ENCODE measurements at regions not wholly inside any gene's neighbourhood (a gene's known extent, or its start where the extent isn't known, plus 50 kb on each side); places are given as distances from the start of the nearest gene placed in this dataset.
"Not testable (repeated sequence)": the region's sequence is repeated elsewhere in the genome, so short reads cannot be mapped to it uniquely, and the experiment has no call there.

DNA sequence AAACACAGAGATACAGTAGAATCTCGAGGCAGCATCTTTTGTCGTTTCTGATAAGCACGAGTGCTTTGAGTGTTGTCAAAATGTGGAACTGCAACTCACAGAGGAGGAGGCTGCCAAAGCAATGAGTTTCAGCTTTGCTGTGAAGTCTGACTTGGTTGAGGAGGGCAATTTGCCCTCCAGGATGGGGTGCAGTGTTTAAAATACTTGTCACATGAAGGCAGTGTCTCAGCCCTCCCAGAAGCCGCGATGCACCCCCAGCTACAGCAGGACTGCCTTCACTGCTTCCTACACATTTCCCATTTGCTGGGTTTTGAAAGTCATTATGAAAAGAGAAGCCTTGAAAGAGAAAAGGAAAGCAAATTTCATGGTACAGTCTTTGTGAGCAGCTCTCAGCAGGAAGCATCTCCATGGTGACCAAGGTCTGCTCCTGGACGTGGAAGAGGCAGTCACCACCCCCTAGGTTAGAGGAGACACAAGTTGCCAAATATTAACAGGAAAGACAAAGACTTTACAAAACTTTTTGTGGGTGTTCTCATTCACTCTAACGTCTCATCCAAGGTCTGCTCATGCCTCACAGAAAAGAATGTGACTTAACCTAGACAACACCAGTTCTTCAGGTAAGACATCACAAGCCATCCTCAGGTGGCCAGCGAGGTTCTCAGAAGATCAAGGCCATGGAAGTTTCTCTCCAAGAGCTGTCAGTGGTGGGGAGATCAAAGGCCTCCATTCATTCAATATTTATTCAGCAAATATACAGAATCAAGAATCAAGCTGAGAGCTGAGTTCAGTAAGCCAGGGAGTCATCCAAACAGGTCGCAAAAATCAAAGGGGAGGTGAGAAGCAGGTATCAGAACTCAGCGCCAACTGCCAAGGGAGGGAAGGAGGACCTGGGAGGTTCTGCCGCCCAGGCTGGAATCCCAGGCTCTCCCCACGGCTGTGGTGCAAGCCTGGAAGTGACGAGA lies 476.0 kb downstream of the EIPR1 start:
- ATAC-seq (ENCODE audit: low read depth in 2 of 2) (peak; percentile 77 to 83), DNase-seq (peak; percentile 15)
- Mint-ChIP-seq H3K4me1 (peaks cover 18 to 29% (median 23%) of the 10 kb centered on the region in 3 donors), H3K36me3 (no peaks in the 10 kb centered on the region), H3K9me3 (no peaks in the 10 kb centered on the region), H3K4me3 (peak overlapping the region; percentile 13 to 89 (median 81)), H3K27ac (peak overlapping the region; percentile 43 to 94 (median 86)), H3K27me3 (peaks cover 0 to 5% (median 0%) of the 10 kb centered on the region in 3 donors)

DNA sequence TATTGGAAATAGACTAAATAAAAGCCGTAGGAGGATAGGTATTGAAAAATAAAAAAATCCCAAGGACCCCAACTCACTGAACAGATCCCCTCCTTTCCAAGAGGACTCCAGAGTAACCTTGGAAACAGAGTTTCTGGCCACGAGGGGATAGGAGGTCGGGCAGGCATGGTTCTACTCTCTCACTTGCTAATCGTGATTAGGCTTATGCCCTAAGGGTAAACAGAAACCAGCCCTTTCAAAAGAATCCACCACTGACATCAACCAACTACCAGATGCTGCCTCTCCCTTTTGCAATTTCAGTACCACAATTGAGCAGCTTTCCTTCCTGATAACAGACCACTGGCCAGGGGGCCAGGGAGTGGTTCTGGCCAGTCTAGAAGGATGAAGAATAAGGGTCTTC lies 477.8 kb downstream of the EIPR1 start:
- Mint-ChIP-seq H3K36me3 (no peaks in the 10 kb centered on the region), H3K9me3 (no peaks in the 10 kb centered on the region), H3K27ac (peak overlapping the region in 1 of 6 donors; percentile 23), H3K4me1 (peaks cover 18 to 29% (median 23%) of the 10 kb centered on the region in 3 donors), H3K27me3 (peaks cover 0 to 2% (median 0%) of the 10 kb centered on the region in 3 donors), H3K4me3 (no peak overlapping the region)
- ATAC-seq (ENCODE audit: low read depth in 2 of 2), result no peak
- DNase-seq, result no peak

DNA sequence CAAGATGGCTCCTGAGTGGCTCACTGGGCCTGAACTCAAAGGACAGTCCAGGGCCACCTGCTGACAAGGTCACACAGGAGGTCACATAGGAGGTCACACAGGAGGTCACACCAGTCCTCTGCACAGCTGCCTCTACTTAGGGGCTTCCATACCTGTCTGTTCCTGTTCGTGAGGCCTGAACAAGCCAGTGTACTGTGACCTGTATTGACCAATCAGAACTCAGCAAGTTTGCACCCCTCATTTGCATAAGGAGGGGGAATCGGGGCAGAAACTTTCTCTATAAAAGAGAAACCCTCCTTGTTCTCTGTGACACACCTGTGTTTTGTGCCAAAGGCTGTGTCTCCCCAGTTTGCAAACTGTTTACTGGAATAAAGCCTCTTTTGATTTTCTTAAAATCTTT lies 478.9 kb downstream of the EIPR1 start:
- no peak overlapping the region for H3K27ac Mint-ChIP-seq
- peak in 1 of 2 donors; percentile 35 for ATAC-seq (ENCODE audit: low read depth in 2 of 2)
- no peaks in the 10 kb centered on the region for H3K36me3 Mint-ChIP-seq
- H3K27me3 Mint-ChIP-seq, result no peaks in the 10 kb centered on the region
- peaks cover 18 to 29% (median 23%) of the 10 kb centered on the region in 3 donors for H3K4me1 Mint-ChIP-seq
- no peak for DNase-seq
- H3K4me3 Mint-ChIP-seq, result no peak overlapping the region
- H3K9me3 Mint-ChIP-seq, result no peaks in the 10 kb centered on the region

DNA sequence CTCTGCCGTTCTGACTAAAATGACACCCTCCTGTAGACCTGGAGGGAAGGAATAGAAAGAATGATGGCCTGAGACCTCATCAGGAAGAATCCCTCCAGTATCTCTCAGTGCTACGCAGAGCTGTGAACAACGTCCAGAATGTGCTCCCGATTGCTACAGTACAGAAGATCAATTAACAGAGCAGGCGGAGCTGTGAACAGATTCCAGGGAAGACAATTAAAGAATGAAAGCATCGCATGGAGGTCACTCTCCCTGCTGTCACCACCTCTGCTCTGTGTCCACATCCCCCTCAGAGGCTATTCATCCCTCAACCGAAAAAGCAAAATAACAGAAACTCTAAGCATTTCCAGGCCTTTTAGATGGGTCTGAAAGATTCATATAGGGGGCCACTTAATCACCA lies 481.0 kb downstream of the EIPR1 start:
- H3K27ac Mint-ChIP-seq, result no peak overlapping the region
- H3K4me3 Mint-ChIP-seq, result no peak overlapping the region
- H3K9me3 Mint-ChIP-seq, result no peaks in the 10 kb centered on the region
- ATAC-seq (ENCODE audit: low read depth in 2 of 2), result no peak
- peaks cover 7 to 15% (median 12%) of the 10 kb centered on the region in 3 donors for H3K4me1 Mint-ChIP-seq
- DNase-seq, result no peak
- H3K36me3 Mint-ChIP-seq, result no peaks in the 10 kb centered on the region
- H3K27me3 Mint-ChIP-seq, result no peaks in the 10 kb centered on the region

DNA sequence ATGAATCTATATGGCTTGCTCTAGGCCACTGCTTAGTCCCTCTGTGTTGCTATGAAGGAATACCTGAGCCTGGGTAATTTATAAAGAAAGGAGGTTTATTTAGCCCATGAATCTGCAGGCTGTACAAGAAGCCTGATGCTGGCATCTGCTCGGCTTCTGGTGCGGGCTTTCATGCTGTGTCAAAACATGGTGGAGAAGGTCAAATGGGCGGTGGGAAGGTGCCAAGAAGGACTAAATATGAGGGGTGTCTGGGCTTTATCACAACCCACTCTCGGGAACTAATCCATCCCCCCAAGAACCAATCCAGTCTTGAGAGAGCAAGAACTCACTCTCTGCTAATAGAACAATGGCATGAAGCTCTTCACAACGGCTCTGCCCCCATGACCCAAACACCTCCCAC lies 481.6 kb downstream of the EIPR1 start:
- DNase-seq (no peak), ATAC-seq (ENCODE audit: low read depth in 2 of 2) (no peak)
- H3K4me1 Mint-ChIP-seq, result peaks cover under 1 to 8% (median 6%) of the 10 kb centered on the region in 3 donors
- H3K4me3 Mint-ChIP-seq, result no peak overlapping the region
- peaks cover 0 to under 1% (median 0%) of the 10 kb centered on the region in 3 donors for H3K27me3 Mint-ChIP-seq
- no peaks in the 10 kb centered on the region for H3K36me3 Mint-ChIP-seq
- peak overlapping the region in 1 of 6 donors; percentile 5 for H3K27ac Mint-ChIP-seq
- H3K9me3 Mint-ChIP-seq, result no peaks in the 10 kb centered on the region

DNA sequence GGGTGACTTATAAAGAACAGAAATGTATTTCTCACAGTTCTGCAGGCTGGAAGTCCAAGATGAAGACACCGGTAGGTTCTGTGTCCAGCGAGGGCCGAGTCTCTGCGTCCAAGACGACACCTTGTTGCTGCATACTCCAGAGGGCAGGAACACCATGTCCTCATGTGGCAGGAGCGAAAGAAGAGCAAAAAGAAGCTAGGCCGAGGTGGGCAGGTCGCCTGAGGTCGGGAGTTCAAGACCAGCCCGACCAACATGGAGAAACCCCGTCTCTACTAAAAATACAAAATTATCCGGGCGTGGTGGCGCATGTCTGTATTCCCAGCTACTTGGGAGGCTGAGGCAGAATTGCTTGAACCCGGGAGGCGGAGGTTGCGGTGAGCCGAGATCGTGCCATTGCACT lies 483.6 kb downstream of the EIPR1 start:
- not testable (repeated sequence) for ATAC-seq (ENCODE audit: low read depth in 2 of 2); DNase-seq; H3K27ac Mint-ChIP-seq; H3K4me3 Mint-ChIP-seq; H3K36me3 Mint-ChIP-seq; H3K4me1 Mint-ChIP-seq; H3K9me3 Mint-ChIP-seq
- peaks cover 5 to 14% (median 9%) of the 10 kb centered on the region in 3 donors for H3K27me3 Mint-ChIP-seq

DNA sequence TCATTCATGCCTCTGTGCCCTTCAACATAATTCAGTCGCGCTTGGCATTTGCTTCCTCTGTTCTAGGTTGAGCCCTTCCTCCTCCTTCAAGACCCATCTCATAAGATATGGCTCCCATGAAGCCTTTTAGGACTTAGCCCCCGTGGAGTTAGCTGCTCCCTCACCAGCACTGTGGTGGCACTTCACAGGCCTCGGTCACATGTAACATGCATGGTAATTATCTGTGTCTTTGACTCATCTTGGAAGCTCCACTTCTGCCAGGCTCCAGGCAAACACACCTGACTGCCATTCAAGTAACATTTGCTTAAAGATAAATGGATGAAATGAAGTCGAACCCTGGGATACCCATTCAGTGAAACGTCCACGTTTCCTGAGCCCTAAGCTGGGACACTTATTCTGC lies 484.7 kb downstream of the EIPR1 start:
- no peak overlapping the region for H3K4me3 Mint-ChIP-seq
- no peak overlapping the region for H3K27ac Mint-ChIP-seq
- no peak for ATAC-seq (ENCODE audit: low read depth in 2 of 2)
- no peaks in the 10 kb centered on the region for H3K9me3 Mint-ChIP-seq
- H3K4me1 Mint-ChIP-seq, result no peaks in the 10 kb centered on the region
- DNase-seq, result no peak
- no peaks in the 10 kb centered on the region for H3K36me3 Mint-ChIP-seq
- peaks cover 5 to 17% (median 13%) of the 10 kb centered on the region in 3 donors for H3K27me3 Mint-ChIP-seq

DNA sequence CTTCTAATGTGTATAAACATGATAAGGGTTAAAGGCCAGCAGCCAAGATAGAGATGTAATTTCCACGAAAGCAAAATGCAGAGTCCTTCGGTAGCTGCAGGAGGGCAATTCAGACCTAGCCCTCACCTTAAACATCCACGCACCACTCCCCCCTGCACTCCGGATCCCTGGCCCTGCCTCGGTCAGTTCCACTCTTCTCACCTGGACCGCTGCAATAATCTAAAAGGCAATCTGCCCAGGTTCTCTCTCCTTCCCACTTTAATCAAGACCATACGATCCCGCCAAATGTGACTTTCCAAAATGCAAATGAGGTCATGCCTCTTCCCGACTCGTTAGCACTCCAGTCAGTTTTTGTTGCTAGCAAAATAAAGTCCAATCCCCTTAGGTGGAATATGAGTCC lies 485.2 kb downstream of the EIPR1 start:
- H3K27me3 Mint-ChIP-seq, result peaks cover 5 to 22% (median 17%) of the 10 kb centered on the region in 3 donors
- H3K9me3 Mint-ChIP-seq, result no peaks in the 10 kb centered on the region

DNA sequence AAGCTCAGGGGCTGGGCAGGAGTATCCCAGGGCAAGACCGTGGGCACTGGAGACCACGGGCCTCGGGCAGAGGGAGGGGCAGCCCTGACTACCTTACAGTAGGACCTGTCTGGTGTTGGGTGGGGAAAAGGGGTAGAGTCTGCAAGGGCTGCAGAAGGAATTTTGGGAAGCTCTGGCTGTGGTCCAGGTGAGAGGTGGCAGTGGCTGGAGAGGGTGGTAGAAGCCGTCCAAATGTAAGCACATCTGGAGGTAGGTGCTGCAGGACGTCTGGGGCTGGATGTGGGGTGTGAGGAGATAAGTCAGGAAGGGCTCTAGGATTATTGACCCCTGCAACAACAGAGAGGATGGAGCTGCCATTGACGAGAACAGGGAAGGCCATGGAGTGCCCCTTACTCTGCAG lies 486.7 kb downstream of the EIPR1 start:
- Mint-ChIP-seq H3K27ac (no peak overlapping the region), H3K27me3 (peaks cover 9 to 28% (median 27%) of the 10 kb centered on the region in 3 donors), H3K4me3 (no peak overlapping the region), H3K4me1 (no peaks in the 10 kb centered on the region), H3K36me3 (no peaks in the 10 kb centered on the region), H3K9me3 (no peaks in the 10 kb centered on the region)
- DNase-seq, result no peak
- no peak for ATAC-seq (ENCODE audit: low read depth in 2 of 2)

More for the DNA sequence above, 485.2 kb downstream of the EIPR1 start:
- Mint-ChIP-seq H3K4me1 (no peaks in the 10 kb centered on the region), H3K36me3 (no peaks in the 10 kb centered on the region), H3K27ac (no peak overlapping the region), H3K4me3 (no peak overlapping the region)
- no peak for DNase-seq
- no peak for ATAC-seq (ENCODE audit: low read depth in 2 of 2)

DNA sequence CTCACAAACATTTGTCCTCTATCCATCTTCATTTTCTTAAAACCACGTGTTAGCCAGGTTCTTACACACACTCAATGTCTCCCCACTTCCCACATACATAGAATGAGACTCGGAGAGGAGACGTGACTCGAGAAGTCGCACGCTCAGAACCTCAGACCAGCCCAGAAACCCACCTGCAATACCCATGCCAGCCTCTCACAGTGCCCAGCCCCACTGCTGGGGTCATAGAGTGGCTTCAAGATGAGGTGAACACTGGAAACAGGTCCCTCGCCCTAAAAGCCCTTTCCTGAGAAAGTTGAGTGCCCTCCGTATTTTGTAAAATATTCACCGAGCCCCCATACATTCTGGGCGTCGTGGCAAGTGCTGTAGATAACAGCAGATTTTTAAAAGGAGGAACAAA lies 487.4 kb downstream of the EIPR1 start:
- no peak for DNase-seq
- no peaks in the 10 kb centered on the region for H3K36me3 Mint-ChIP-seq

DNA sequence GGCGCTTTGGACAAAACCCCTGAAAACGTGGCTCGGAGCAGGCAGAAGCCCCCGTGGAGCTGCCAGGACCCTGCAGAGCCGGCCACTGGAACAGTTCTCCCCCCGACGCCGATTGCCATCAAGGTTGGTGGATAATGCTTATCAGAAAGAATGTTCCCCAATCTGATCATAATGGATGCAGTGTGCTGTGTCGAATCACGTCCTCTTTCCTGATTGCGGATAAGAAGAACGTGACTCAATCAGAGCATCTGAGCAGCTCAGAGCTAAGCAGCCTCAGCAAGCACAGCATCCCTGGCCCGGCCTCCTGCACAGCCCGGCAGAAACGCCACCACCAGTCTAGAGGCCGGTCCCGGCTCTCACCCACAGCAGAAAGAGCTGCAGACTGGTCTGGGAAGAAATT lies 488.0 kb downstream of the EIPR1 start:
- H3K27ac Mint-ChIP-seq, result no peak overlapping the region
- no peak for DNase-seq
- no peaks in the 10 kb centered on the region for H3K36me3 Mint-ChIP-seq
- no peaks in the 10 kb centered on the region for H3K4me1 Mint-ChIP-seq
- H3K27me3 Mint-ChIP-seq, result peaks cover 9 to 28% (median 27%) of the 10 kb centered on the region in 3 donors
- ATAC-seq (ENCODE audit: low read depth in 2 of 2), result no peak
- H3K4me3 Mint-ChIP-seq, result no peak overlapping the region
- no peaks in the 10 kb centered on the region for H3K9me3 Mint-ChIP-seq

More for the DNA sequence above, 487.4 kb downstream of the EIPR1 start:
- Mint-ChIP-seq H3K9me3 (no peaks in the 10 kb centered on the region), H3K27ac (peak overlapping the region in 1 of 6 donors; percentile 8), H3K4me1 (no peaks in the 10 kb centered on the region), H3K27me3 (peaks cover 9 to 28% (median 27%) of the 10 kb centered on the region in 3 donors), H3K4me3 (no peak overlapping the region)
- no peak for ATAC-seq (ENCODE audit: low read depth in 2 of 2)

DNA sequence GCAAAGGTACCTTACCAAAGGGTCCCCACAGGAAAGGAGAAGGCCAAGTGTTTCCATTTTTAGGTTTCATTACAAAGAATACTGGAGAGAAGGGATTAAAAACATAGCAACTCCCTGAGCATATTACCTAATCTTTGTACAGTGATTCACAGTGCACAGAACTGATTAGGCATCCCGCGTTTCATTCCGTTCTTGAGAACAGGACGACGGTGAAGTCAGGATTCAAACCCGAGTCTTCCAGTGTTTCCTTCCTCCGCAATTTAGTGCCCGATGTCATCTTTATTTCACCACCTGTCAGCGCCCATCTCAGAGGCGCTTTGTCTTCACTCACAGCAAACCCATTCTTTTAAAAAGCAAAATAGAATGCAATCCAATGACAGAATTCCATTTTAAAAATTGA lies 488.5 kb downstream of the EIPR1 start:
- Mint-ChIP-seq H3K36me3 (no peaks in the 10 kb centered on the region), H3K27ac (no peak overlapping the region), H3K27me3 (peaks cover 9 to 28% (median 27%) of the 10 kb centered on the region in 3 donors), H3K9me3 (no peaks in the 10 kb centered on the region), H3K4me1 (no peaks in the 10 kb centered on the region), H3K4me3 (no peak overlapping the region)
- no peak for DNase-seq
- no peak for ATAC-seq (ENCODE audit: low read depth in 2 of 2)

DNA sequence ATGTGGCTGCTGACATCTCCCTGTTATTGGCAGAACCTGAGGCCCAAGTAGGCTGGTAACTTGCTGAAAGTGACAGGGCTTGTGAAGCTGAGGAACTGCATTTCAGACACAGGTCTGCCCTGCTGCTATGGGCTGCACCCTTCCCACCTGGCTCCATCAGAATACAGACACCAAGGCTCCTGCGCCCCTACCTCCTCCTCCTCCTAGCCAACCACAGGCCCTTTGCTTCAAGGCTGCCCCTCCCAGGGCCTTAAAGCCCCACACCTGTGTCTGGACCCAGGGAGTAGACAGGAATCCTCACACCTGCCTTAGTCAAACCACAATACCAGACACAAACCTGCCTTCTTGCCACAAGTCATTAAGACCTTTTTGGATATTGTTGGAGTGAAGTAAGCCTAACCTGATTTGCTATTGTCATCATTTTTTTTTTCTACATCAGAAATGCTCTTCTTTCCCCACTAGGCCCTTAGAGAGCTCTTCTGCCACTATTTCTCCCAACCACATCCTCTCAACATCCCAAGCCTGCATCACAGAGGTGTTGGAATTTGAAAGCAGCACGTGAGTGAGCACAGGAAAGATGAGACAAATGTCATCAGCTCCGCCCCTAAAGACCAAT lies 489.7 kb downstream of the EIPR1 start:
- Mint-ChIP-seq H3K9me3 (peaks cover 0 to 9% (median 5%) of the 10 kb centered on the region in 7 donors), H3K27me3 (peaks cover 9 to 28% (median 27%) of the 10 kb centered on the region in 3 donors), H3K36me3 (peaks cover 0 to 8% of the 10 kb centered on the region in 2 donors), H3K27ac (no peak overlapping the region), H3K4me1 (no peaks in the 10 kb centered on the region), H3K4me3 (no peak overlapping the region)
- ATAC-seq (ENCODE audit: low read depth in 2 of 2) (no peak), DNase-seq (no peak)

DNA sequence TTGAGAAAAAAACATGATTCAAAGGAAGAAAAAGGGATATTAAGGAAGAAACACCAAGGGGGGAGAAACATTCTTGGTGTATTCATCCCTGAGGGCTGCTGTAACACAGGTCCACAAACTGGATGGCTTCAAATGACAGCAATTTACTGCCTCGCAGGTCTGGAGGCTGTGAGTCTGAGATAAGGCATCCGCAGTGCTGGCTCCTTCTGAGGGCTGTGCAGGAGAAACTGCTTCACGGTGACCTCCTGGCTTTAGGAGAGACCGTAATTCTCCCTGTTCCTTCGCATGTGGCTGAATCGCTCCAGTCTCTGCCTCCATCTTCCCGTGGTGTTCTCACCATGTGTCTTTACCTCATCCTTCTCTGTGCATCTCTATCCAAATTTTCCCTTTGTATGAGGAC lies 490.7 kb downstream of the EIPR1 start:
- Mint-ChIP-seq H3K4me3 (no peak overlapping the region), H3K36me3 (peaks cover 0 to 11% of the 10 kb centered on the region in 2 donors), H3K27ac (no peak overlapping the region), H3K27me3 (peaks cover 9 to 28% (median 27%) of the 10 kb centered on the region in 3 donors), H3K4me1 (peaks cover 0 to under 1% (median under 1%) of the 10 kb centered on the region in 3 donors), H3K9me3 (peaks cover 0 to 17% (median 6%) of the 10 kb centered on the region in 7 donors)
- DNase-seq, result no peak
- ATAC-seq (ENCODE audit: low read depth in 2 of 2), result no peak
